Ammon's horn (tissue), 1 donor: ENCODE measurements at regions not wholly inside any gene's neighbourhood (a gene's known extent, or its start where the extent isn't known, plus 50 kb on each side); places are given as distances from the start of the nearest gene placed in this dataset.
A peak's percentile ranks its signal among the peaks of the same experiment; 100 is the strongest.
"Not testable (repeated sequence)": the region's sequence is repeated elsewhere in the genome, so short reads cannot be mapped to it uniquely, and the experiment has no call there.

Source experiments
- DNase-seq: peaks from one replicate; pipeline ENCODE4 v3.0.0-alpha.2; 2016; ENCODE audit warnings: low spot score

DNA sequence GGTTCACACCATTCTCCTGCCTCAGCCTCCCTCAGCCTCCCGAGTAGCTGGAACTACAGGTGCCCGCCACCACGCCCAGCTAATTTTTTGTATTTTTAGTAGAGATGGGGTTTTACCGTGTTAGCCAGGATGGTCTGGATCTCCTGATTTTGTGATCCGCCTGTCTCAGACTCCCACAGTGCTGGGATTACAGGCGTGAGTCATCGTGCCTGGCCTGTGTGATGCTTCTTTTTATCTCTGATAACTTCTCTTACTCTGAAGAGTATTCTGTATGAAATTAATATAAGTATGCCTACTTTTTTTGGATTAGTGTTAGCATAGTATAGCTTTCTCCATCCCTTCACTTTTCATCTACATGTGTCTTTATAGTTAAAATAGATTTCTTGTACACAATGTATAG lies 180.8 kb upstream of the GALNT15 start:
- DNase-seq = not testable (repeated sequence)

DNA sequence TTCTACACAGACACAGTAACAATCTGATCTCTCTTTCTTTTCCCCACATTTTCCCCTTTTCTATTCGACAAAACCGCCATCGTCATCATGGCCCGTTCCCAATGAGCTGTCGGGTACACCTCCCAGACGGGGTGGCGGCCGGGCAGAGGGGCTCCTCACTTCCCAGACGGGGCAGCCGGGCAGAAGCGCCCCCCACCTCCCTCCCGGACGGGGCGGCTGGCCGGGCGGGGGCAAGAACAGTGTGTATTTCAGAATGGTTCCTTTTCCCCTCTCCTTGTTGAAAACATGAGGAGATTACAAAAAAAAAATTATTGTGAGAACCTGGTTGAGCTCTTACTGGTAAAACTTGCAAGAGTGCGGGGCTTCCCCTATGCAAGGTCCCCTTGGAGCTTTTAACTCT lies 178.0 kb upstream of the GALNT15 start:
- DNase-seq = not testable (repeated sequence)

- DNase-seq = no peak
These were observed 177.1 kb upstream of the GALNT15 start for GRCh38 chr3:15997274-15997943.

DNA sequence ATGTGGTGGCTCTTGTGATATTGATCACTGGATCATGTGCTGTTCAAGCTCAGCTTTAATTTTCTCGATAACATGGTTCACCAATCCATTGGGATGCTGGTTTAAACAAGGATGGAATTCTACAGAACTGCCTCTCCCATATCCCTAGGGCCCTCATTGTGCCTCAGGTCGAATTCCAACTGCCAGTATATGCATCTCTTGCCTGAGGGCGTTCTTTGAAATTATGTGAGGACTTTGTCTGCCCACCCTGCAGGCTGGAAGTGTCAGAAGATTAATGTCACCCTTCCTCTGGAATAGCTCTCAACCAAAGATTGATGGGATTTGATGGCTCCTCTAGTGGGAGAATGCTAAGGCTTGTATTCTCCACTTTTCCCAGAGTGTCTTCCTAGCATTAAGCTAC lies 175.6 kb upstream of the GALNT15 start:
- DNase-seq = no peak

DNA sequence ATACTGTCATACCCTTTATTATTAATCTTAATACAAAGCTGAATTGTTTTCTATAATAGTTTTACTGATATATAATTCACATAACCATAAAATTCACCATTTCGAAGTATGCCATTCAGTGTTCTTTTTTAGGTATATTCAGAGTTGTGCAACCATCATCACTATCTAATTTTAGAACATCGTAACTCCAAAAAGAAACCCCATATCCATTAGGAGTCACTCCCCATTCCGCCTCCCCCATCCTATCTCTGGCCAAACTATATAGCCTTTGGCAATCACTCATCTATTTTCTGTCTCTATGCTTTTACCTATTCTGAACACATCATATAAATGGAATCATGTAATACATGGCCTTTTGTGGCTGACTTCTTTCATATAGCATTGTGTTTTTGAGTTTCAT lies 169.7 kb upstream of the GALNT15 start:
- DNase-seq = no peak

GRCh38 chr3:16011376-16011775 lies 163.1 kb upstream of the GALNT15 start:
- no peak for DNase-seq

DNA sequence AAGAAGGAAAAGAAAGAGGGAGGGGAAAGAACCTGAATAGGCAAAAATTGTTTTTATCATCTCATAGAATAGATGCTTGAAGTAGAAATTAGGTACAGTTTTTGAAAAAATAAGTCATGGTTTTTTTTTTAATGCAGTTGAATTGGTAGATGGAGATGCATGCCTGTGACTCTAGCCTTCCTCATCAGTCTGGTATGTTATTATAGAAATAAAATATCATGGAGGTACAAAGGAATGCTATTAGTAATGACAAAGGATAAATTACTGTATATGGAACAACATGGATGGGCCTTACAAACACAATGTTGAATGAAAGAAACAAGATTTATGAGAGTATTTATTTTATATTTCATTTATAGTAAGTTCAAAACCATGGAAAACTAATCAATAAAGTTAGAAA lies 162.4 kb upstream of the GALNT15 start:
- DNase-seq = no peak

DNA sequence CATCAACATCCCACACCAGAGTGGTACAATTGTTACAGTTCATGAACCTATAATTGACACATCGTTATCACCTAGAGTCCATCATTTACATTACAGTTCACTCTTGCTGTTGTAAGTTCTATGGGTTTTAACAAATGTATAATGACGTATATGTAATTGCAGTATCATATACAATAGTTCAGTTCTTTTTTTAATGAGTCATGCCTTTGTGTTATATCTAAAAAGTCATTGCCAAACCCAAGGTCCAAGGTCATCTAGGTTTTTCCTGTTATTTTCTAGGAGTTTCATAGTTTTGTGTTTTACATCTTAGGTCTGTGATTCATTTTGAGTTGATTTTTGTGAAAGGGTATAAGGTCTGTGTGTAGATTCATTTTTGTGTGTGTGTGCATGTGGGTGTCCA lies 160.9 kb upstream of the GALNT15 start:
- no peak for DNase-seq

DNA sequence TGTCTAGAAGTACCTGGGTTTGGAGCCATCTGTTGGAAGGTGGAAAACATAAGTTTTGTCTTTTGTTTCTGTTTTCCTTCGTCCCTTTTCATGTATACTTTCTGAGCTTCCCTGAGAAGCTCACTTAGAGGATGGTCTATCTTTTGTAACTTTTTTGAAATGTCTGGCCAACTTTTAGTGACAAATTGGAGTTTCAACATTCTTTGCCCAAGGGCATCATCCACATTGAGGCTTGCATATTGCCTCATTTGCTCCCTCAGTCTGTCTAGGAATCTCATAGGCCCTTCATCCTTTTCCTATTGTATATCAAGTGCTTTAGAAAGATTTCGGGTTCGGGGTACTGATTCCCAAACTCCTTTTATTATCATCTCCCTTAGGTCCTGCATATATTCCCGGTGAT lies 152.7 kb upstream of the GALNT15 start:
- not testable (repeated sequence) for DNase-seq

- DNase-seq = not testable (repeated sequence)
These were observed 150.6 kb upstream of the GALNT15 start for GRCh38 chr3:16023881-16024280.

DNA sequence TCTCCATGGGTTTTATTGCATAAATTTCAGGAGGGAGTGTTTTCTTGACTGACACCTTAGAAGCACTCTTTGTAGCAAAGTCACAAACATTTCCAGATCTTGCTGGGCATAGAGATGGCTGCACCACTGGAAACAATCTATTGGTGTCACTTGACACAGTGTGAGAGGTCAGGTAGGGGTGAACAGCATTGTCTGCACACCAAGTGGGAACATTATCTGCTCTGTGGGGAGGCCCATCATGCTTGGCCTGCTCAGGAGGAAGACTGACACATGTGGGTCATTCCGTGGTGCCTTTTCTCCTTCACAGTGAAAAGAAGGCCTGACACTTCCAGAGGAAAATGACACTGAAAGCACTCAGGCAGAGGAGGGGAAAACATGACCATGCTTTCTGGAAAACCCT lies 149.9 kb upstream of the GALNT15 start:
- no peak for DNase-seq

- DNase-seq = no peak
These were observed 147.7 kb upstream of the GALNT15 start for GRCh38 chr3:16026753-16027152.

DNA sequence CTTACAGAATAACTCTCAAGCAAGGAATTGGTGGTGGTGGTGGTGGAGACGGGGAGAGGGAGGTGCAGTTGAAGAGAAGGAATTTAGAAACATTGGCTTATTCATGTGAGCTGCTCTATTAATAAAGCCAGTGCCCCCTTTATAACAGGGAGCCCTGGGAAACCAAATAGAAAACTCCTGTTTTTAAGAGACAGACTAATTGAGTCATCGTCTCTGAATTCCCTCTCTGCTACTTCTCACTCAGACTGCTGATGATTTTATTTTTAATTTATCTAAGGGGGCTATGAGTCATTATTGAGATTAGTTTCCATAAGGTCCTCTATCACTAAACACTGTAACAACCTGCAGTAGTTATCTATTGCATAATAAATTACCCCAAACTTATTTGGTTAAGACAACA lies 145.9 kb upstream of the GALNT15 start:
- no peak for DNase-seq

DNA sequence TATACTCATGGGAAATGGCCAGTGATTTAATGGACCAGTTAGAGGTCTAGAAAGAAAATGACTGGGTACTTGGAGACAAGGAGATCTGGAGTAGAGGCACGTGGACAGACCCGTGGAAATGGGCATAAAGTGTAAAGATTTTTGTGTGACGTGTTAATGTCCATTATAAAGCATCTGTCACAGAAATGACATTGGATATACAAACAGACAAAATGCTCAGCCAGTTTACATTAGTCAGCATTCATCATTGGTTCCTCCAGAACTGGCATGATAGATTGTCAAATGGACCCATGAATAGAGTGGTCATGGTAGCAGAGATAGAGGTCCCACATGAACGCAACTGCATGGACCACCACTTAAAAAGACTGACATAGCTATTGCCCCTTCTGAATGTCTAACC lies 144.1 kb upstream of the GALNT15 start:
- no peak for DNase-seq

DNA sequence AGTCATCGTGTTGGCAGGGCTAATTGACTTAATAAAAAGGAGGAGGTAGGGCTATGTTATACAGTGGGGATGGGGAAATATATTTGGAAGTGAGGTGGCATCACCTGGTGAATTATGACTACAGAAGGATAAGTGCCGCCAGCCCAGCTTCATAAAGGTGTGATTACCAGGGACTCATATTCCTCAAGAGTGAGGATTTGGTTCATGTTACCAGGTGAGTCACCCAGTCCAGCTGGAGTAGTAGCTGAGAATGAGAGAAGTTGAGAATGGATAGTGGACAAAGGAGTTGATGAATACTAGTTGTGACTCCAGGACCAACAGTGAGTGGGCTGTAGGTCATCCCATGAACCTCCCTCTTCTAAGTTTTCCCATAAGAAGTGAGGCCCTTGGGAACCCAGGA lies 143.0 kb upstream of the GALNT15 start:
- no peak for DNase-seq

DNA sequence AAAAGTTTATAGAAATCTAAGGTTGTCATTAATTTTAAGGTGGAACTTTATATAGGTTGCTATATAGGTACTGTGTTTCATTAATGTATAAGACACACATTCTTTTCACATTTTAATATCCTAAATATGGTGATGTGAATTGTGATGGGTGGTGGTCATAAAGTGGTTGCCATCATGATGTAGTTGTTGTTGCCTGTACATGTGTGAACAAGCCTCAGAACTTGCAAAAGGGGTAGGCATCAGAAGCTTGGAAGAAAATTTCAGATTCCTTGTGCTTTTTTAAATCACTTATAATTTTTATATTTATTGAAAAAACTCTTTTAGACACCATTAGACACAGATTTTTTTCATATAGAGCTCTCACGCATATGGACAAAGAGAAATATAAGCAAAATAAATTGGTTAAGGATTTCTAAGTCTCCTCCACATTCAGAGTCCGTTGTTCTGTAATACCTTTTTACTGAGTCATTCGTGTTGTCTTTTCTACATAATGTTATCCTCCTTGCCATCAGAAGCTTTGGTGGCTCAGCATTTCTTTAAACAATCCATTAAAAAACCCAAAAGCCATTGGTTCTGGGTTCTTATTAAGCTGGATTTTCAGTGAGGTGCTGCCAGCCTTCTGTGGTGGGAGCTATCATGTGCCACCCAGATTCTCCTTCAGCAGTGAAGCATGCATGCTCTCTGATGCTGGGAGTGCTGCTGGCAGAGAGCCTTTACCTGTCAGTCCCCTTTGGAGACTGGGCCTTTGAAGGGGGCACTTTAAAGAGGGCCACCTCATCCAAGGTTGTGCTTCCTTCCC lies 140.4 kb upstream of the GALNT15 start:
- no peak for DNase-seq

GRCh38 chr3:16040991-16041390 lies 133.5 kb upstream of the GALNT15 start:
- DNase-seq = no peak

DNA sequence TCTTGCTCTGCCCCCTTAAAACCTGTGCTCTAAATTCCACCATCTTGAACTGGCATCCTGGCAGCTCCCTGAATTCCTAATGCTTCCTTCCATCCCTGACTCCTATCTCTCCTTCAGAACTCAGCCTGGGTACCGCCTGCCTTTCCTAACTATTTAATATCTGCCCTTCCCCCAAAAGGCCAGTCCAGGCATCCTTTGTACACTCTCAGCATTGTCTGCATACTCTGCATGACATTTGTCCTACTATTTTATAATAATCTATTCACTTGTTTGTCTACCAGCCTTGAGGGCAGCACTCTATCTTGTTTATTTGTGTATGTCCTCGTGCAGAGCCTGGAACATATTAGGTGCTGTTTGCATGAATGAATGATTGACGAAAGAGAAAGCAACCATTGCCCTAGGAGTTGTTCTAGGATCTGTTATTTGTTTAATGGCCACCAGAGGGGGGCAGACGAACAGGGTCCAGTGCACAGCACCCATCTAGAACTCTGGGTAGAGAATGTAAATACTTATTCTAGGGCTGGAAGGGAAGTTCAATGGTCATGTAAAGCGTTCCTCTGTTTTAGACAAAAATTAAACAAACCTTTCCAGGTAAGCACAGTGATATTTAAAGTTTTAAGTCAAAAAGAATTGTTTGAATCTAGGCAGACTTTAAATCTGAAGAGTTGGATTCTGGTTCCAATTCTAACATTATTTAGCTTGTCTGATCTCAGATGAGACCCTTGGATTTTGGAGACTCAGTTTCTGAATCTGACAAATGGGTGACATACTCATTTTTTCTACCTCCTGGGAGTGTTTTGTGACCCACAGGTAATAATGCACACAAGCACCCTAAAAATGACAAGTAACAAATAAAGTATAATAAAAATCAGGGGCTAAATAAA lies 125.8 kb upstream of the GALNT15 start:
- peak; percentile 91 for DNase-seq

DNA sequence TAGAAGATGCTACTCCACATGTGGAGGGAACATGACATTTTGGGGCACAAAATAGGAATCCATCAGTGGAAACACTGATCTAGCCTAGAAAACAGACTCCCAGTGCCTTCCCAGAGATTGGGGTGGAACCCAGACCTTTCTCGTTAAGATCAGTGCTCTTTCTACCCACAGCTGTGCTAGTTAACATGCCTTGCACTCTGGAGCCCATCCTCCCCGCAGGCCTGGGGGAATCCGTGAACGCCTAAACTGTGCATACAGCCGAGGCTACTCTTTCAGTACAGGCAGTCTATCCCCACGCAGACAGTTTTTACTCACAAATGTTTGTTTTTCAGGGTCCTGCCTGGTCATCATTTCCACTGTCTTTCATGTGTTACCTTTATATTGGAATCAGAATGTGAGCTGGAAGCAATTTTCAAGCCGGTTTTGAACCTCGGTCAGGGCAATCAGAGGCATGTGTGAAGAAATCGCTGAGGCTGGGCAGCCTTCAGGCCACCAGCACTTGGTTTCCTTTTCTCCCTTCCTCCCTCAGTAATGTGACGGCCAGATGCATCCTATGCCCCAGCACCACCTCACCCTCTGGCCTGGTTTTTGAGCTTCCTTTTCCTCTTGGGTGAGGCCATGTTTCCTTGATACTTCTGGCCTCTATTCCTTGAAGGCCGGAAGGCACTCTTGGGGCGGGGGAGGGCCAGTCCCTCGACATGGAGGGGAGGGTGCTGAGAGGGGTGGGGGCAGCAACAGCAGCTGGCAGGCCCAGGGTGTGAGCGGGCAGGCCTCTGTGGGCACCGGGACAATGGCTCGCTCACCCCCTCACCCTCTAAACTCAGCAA lies 123.6 kb upstream of the GALNT15 start:
- DNase-seq = no peak

- no peak for DNase-seq
These were observed 122.8 kb upstream of the GALNT15 start for GRCh38 chr3:16051691-16052090.

- DNase-seq = no peak
These were observed 121.5 kb upstream of the GALNT15 start for GRCh38 chr3:16052964-16053363.

- no peak for DNase-seq
These were observed 120.7 kb upstream of the GALNT15 start for GRCh38 chr3:16053794-16054193.
